BJ (cell line): ENCODE measurements at regions not wholly inside any gene's neighbourhood (a gene's known extent, or its start where the extent isn't known, plus 50 kb on each side); places are given as distances from the start of the nearest gene placed in this dataset.
"Not testable (repeated sequence)": the region's sequence is repeated elsewhere in the genome, so short reads cannot be mapped to it uniquely, and the experiment has no call there.

Source experiments
- CTCF ChIA-PET: fragments of 350-600 bp; formaldehyde crosslinking; extraction: SDS; loops from one replicate; lab custom pipeline; 2021; ENCODE audit warnings: antibody characterized with exemption, inconsistent platforms; lab: Yijun Ruan, JAX
- POLR2A ChIA-PET: fragments of 300-600 bp; sonication (Branson Sonifier 250); formaldehyde crosslinking; extraction: SDS; loops from one replicate; lab custom pipeline; 2021; ENCODE audit warnings: antibody characterized with exemption; lab: Charles Lee
- DNase-seq: peaks from one replicate; pipeline ENCODE4 v3.0.0-alpha.2; 2011; ENCODE audit warnings: low read depth
- H3K27me3 ChIP-seq: 2 replicates; pipeline ENCODE4 v1.6.0; 2011; ENCODE audit warnings: low read length; ENCODE audit not compliant: control insufficient read depth, insufficient read depth
- H3K36me3 ChIP-seq: 2 replicates; pipeline ENCODE4 v1.5.1; 2011; ENCODE audit warnings: low read length; ENCODE audit not compliant: control insufficient read depth, insufficient read depth
- H3K4me3 ChIP-seq: 2 replicates; pipeline ENCODE4 v1.5.1; 2011; ENCODE audit warnings: low read depth, mild to moderate bottlenecking, control low read depth, low read length
- TF ChIP-seq, protein P1 (sequence below): IDR thresholded peaks from 2 replicates; pipeline ENCODE4 v1.5.1; 2011; ENCODE audit warnings: low read depth, mild to moderate bottlenecking, control low read depth, inconsistent platforms, low read length, moderate library complexity; ENCODE audit not compliant: insufficient read depth

DNA sequence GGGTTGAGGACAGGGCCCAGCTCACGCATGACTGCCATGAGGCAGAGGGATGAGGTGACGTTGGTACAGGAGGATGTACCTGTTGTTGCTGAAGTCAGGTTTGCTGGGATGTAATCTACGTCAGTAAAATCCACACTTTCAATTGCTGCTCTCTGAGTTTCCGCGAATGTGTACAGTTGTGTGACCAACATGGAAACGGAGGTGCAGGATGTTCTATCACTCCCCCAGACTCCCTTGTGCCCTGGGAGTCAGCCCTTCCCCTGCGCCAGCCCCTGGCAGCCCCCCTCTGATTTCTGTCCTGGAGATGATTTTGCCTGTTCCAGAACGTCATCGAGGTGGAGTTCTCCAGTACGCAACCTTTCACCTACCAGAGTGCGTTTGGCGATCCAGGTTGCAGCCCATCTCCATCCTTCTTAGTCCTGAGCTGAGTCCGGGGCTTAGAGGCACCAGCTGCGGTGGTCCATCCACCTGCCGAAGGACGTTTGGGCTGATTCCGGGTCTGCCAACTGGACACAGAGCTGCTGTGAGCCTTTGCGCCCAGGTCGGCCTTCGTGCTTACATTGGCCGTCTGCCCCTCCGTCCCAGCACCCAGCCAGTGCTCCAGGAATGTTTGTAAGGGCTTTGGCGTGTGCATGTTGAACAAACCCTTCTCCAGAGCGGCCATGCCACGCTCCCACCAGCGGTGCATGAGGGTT lies 213.5 kb upstream of the ZNF469 start:
- POLR2A ChIA-PET, H3K36me3 ChIP-seq: not testable (repeated sequence)
- CTCF ChIA-PET, result interaction anchor here (0.6 kb wide), 1 partner anchor 210 kb away, joined by 3 read pairs; no protein-coding TSS in a partner anchor

DNA sequence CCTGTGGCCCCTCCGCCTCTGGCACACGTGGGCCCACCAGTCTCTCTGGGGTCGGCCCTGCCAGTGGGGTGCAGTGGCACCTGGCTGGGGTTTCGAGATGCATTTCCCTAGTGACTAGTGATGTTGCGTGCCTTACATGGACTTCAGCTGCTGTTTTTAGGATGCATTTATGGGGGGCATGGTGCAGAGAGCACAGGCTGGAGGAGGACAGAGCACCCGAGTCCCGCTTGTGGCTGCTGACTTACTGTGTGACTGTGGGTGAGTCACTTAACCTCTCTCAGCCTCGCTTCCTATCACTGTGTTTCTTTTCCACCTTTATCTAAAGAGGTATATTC lies 213.0 kb upstream of the ZNF469 start:
- POLR2A ChIA-PET, H3K27me3 ChIP-seq, H3K36me3 ChIP-seq, H3K4me3 ChIP-seq, DNase-seq: not testable (repeated sequence)
- CTCF ChIA-PET, result interaction anchor here (0.6 kb wide), 1 partner anchor 210 kb away, joined by 3 read pairs; no protein-coding TSS in a partner anchor

More for the DNA sequence above, 213.5 kb upstream of the ZNF469 start:
- not testable (repeated sequence) for H3K27me3 ChIP-seq, DNase-seq, H3K4me3 ChIP-seq

DNA sequence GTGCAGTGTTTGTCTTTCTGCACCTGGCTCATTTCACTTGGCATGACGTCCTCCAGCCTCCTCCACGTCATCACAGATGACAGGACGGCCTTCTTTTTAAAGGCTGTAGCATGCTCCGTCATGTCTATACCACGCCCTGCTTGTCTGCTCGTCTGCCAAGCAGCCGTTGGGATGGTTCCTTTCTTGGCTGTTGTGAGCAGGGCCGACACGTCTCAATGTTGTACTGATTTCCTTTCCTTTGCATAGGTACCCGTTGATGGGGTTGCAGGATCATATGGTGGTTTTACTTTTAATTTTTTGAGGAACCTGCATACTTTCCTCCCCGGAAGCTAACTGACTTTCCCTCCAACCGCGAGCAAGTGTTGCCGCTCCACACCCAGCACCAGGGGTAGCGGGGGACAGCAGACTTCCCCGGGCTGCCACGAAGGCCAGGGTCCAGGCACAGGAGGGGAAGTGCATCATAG lies 212.2 kb upstream of the ZNF469 start:
- Histone ChIP-seq H3K36me3 (no peaks in the 10 kb centered on the region), H3K27me3 (peaks cover 3% of the 10 kb centered on the region; the same call in 1 of the 2 replicates), H3K4me3 (no peak overlapping the region)
- ChIA-PET POLR2A (no interaction called here), CTCF (no interaction called here)
- TF ChIP-seq, protein P1, sequence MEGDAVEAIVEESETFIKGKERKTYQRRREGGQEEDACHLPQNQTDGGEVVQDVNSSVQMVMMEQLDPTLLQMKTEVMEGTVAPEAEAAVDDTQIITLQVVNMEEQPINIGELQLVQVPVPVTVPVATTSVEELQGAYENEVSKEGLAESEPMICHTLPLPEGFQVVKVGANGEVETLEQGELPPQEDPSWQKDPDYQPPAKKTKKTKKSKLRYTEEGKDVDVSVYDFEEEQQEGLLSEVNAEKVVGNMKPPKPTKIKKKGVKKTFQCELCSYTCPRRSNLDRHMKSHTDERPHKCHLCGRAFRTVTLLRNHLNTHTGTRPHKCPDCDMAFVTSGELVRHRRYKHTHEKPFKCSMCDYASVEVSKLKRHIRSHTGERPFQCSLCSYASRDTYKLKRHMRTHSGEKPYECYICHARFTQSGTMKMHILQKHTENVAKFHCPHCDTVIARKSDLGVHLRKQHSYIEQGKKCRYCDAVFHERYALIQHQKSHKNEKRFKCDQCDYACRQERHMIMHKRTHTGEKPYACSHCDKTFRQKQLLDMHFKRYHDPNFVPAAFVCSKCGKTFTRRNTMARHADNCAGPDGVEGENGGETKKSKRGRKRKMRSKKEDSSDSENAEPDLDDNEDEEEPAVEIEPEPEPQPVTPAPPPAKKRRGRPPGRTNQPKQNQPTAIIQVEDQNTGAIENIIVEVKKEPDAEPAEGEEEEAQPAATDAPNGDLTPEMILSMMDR, result no peak
- no peak for DNase-seq

DNA sequence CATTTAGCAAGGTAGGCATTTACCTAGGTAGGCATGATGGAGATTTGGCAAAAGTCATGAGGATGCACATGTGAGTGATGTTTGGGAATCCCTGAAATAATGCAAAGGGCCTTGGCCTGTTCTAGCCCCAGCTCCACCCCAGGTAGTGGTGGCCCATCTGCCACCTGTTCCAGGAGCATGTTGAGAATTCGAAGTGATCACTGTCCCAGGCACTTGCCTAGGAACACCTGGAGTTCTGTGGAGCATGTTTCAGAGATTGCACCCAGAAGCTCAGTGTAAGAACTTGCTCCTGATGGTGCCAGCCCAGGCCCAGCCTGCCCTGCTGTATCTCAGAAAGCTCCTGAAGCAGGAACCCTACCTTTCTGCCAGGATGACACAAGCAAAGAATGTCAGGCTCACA lies 211.6 kb upstream of the ZNF469 start:
- CTCF ChIA-PET, H3K36me3 ChIP-seq, DNase-seq, POLR2A ChIA-PET, H3K4me3 ChIP-seq, H3K27me3 ChIP-seq: not testable (repeated sequence)

DNA sequence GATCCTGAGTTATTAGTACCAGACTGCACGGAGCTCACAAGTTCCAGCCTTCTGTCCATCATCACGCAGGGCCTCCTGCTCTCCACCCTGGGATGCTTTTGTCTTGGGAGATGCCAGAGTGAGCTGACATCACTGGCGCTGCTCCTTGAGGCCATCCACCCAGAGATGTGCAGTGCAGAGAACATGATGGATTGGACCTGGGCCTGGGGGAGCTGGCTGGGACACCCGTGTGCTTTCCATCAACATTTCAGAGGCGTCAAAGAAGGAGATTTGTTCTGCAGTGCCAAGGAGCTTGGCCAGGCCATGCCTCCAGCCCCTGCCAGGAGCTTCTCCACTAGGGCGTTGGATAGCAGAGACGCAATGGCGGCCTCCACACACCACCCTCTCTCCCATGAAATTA lies 206.6 kb upstream of the ZNF469 start:
- CTCF ChIA-PET, H3K27me3 ChIP-seq, H3K4me3 ChIP-seq, H3K36me3 ChIP-seq, POLR2A ChIA-PET, DNase-seq: not testable (repeated sequence)

DNA sequence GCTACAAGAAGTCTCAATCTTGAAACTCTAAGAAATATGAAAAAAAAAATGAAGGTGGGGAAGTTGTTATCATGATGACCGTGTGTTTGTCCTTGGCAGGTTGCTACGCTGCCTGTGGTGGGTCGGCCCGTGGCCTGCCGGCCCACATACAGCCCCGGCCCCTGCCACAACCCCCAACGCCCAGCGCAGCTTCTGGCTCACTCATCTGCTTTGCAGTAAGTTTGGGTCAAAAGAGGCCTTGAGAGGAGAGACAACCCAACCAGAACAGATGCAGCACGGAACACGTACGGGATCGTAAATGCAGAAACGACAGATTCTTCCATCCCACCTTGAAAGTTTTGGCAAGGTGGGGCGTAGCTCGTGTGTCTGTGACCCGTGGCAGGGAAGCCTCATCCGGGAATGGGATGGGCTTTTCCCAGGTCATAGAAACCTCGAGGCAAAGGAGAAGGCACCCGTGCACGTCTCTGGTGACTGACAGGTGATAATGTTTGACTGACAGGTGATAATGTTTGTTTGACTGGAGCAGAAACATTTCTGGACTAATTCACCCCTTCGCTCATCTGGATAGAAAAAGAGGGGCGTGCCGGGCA lies 206.1 kb upstream of the ZNF469 start:
- H3K36me3 ChIP-seq, CTCF ChIA-PET, H3K27me3 ChIP-seq, H3K4me3 ChIP-seq, DNase-seq, POLR2A ChIA-PET: not testable (repeated sequence)

DNA sequence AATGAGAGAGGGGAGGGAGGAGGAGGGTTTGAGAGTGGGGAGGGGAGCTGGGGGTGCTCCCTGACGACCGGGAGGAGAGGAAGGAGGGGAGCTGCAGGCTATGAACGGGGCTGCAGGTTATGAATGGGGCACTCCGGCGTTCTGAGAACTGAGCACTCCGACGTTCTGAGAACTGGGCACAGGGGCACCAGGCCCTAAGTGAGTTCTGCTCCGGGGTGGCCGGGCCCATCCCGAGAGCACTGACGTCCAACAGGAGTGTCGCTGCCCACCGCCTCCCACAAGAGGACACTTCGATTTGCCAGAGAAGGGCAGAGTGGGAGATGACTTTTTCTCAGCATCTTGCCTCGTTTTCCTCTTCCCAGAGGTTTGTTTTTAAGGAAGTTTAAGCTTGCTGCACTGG lies 204.5 kb upstream of the ZNF469 start:
- H3K36me3 ChIP-seq, POLR2A ChIA-PET, H3K27me3 ChIP-seq, H3K4me3 ChIP-seq, DNase-seq: not testable (repeated sequence)
- CTCF ChIA-PET, result interaction anchor here (0.6 kb wide), 1 partner anchor 49 kb away, joined by 3 read pairs; no protein-coding TSS in a partner anchor

DNA sequence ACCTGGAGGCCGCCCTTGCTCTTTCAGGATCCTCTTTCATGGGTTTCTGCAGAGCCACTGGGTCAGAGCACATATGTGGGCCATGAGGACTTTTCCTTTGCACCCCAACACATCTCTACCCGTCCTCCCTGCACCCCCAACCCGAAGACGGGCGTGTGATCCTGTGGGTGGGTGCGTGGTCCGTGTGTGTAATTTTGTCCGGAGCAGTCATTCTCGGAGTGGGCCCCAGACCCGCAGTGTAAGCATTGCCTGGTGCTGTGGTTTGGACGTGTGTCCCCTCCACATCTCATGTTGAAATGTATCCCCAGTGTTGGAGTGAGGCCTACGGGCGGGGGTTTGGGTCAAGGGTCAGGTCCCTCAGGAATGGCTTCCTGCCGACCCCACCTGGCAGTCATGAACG lies 203.9 kb upstream of the ZNF469 start:
- CTCF ChIA-PET, POLR2A ChIA-PET, DNase-seq, H3K4me3 ChIP-seq, H3K27me3 ChIP-seq, H3K36me3 ChIP-seq: not testable (repeated sequence)

DNA sequence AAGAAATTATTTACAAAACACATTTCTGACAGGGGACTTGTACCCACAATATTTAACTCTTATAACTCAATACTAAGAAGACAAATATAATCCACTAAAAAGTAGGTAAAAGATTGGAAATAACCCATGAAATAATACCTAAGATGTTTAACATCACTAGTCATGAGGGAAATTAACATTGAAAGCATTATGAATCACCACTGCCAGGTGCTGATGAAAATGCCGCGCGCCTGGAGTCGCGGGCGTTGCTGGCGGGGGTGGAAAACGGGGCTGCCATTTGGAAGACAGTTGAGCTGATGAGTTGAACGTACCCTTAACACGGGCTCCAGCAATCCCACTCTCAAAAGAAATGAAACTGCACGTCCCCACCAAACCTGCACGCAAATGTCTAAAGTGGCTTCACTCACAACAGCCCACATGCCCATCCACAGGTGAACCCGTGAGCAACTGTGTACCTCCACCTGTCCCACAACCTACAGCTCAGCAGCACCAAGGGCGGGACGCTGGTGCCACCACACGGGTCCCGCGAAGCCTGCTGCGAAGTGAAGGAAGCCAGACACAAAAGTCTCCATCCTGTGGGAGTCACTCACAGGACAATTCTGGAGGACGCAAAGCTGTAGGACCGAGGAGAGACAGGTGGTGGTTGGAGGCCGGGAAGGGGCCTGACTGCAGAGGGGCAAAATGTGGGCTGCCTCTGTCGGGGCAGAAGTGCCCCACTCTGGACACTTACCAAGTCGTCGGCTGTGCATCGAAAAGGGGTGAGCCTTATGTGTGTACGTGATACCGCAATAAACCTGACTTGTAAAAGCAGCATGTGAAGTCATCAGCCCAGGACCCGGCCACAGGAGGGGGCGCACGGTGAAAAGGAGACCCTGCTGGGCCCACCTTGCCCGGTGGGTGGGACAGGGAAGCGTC lies 199.5 kb upstream of the ZNF469 start:
- CTCF ChIA-PET, POLR2A ChIA-PET, H3K27me3 ChIP-seq: not testable (repeated sequence)

DNA sequence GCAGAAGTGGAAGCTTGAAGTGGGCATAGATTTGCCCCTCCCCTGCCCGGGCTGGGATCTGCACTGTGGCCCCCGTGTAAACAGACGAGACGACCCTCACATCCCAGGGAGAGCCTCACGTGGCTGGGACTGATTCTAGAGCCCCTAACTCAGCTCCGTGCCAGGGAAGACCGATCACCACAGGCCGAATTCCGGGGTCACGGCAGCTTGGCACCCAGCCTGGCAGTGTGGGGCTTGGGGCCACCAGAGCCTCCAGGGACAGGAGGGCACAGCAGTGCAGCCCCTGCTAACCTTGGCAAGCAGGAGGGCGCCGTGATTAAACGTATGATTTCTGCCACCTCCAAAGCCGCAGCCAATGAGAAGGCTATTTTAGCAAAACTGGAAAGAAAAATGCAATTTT lies 198.7 kb upstream of the ZNF469 start:
- H3K36me3 ChIP-seq, POLR2A ChIA-PET, H3K4me3 ChIP-seq, DNase-seq, CTCF ChIA-PET, H3K27me3 ChIP-seq: not testable (repeated sequence)

More for the DNA sequence above, 199.5 kb upstream of the ZNF469 start:
- H3K4me3 ChIP-seq, DNase-seq, H3K36me3 ChIP-seq: not testable (repeated sequence)

DNA sequence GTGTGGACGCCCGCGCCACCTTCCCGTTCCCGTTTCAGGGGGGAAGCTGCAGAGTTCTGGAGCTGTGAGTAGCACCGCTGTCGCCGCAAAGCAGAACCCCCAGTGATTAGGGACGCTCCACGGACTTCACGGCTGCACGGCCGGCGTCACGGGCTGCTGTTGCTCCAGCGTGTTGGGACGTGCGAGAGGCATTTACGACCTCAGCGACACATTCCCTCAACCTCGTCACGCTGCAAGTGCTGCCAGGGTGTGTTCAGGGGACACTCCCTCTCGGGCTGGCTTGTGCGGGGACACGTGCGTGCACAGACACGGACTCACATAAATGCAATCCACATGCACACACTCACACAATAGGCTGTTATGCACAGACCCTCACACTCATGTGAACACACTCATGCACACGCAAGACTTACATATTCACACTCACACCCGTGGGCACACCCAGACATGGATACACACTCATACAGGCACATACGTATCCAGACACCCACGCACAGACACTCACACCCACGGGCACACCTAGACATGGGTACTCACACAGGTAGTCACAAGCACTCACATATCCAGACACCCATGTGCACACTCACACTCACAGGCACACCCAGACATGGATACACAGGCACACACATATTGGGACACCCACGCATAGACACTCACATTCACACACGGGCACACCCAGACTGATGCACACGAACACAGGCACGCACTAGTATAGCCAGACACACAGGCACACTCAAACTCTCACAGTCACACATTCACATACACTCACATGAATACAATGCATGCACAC lies 198.0 kb upstream of the ZNF469 start:
- CTCF ChIA-PET, H3K4me3 ChIP-seq, H3K27me3 ChIP-seq, H3K36me3 ChIP-seq, POLR2A ChIA-PET, DNase-seq: not testable (repeated sequence)
